ENCODE measurements at regions not wholly inside any gene's neighbourhood (a gene's known extent, or its start where the extent isn't known, plus 50 kb on each side); places are given as distances from the start of the nearest gene placed in this dataset.

DNA sequence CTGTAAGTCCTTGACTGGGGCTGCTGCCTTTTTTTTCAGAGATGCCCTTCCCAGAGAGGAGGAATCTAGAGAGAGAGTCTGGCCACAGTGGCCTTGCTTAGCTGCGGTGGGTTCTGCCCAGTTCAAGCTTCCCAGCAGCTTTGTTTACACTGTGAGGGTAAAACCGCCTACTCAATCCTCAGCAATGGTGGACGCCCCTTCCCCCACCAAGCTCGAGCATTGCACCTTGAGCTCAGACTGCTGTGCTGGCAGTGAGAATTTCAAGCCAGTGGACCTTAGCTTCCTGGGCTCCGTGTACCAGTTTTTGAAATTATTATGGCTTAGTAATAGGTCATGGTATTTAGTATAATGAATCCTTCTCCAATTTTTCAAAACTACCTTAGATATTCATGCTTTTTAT, 395.4 kb downstream of the NPIPA7 start:
- TF ChIP-seq HNF4A (conservative IDR thresholded peaks at IDR 0.05) (no peak), TAF1 (conservative IDR thresholded peaks at IDR 0.05) (no peak), RAD21 (IDR thresholded peaks at IDR 0.05) (no peak), HNF4G (IDR thresholded peaks at IDR 0.05) (no peak), EGR1 (IDR thresholded peaks at IDR 0.05; ENCODE audit: low read depth in 2 of 2) (no peak), FOXA2 (IDR thresholded peaks at IDR 0.05) (no peak), GABPA (IDR thresholded peaks at IDR 0.05 in 1 of 2, conservative IDR thresholded peaks at IDR 0.05 in 1 of 2) (no peak)
- TF ChIP-seq, protein P1, sequence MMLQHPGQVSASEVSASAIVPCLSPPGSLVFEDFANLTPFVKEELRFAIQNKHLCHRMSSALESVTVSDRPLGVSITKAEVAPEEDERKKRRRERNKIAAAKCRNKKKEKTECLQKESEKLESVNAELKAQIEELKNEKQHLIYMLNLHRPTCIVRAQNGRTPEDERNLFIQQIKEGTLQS (IDR thresholded peaks at IDR 0.05) = no peak
- TF ChIP-seq, protein P2, sequence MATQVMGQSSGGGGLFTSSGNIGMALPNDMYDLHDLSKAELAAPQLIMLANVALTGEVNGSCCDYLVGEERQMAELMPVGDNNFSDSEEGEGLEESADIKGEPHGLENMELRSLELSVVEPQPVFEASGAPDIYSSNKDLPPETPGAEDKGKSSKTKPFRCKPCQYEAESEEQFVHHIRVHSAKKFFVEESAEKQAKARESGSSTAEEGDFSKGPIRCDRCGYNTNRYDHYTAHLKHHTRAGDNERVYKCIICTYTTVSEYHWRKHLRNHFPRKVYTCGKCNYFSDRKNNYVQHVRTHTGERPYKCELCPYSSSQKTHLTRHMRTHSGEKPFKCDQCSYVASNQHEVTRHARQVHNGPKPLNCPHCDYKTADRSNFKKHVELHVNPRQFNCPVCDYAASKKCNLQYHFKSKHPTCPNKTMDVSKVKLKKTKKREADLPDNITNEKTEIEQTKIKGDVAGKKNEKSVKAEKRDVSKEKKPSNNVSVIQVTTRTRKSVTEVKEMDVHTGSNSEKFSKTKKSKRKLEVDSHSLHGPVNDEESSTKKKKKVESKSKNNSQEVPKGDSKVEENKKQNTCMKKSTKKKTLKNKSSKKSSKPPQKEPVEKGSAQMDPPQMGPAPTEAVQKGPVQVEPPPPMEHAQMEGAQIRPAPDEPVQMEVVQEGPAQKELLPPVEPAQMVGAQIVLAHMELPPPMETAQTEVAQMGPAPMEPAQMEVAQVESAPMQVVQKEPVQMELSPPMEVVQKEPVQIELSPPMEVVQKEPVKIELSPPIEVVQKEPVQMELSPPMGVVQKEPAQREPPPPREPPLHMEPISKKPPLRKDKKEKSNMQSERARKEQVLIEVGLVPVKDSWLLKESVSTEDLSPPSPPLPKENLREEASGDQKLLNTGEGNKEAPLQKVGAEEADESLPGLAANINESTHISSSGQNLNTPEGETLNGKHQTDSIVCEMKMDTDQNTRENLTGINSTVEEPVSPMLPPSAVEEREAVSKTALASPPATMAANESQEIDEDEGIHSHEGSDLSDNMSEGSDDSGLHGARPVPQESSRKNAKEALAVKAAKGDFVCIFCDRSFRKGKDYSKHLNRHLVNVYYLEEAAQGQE (IDR thresholded peaks at IDR 0.05) = no peak
- TF ChIP-seq, protein P3, sequence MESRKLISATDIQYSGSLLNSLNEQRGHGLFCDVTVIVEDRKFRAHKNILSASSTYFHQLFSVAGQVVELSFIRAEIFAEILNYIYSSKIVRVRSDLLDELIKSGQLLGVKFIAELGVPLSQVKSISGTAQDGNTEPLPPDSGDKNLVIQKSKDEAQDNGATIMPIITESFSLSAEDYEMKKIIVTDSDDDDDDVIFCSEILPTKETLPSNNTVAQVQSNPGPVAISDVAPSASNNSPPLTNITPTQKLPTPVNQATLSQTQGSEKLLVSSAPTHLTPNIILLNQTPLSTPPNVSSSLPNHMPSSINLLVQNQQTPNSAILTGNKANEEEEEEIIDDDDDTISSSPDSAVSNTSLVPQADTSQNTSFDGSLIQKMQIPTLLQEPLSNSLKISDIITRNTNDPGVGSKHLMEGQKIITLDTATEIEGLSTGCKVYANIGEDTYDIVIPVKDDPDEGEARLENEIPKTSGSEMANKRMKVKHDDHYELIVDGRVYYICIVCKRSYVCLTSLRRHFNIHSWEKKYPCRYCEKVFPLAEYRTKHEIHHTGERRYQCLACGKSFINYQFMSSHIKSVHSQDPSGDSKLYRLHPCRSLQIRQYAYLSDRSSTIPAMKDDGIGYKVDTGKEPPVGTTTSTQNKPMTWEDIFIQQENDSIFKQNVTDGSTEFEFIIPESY (IDR thresholded peaks at IDR 0.05) = no peak
- TF ChIP-seq, protein P4, sequence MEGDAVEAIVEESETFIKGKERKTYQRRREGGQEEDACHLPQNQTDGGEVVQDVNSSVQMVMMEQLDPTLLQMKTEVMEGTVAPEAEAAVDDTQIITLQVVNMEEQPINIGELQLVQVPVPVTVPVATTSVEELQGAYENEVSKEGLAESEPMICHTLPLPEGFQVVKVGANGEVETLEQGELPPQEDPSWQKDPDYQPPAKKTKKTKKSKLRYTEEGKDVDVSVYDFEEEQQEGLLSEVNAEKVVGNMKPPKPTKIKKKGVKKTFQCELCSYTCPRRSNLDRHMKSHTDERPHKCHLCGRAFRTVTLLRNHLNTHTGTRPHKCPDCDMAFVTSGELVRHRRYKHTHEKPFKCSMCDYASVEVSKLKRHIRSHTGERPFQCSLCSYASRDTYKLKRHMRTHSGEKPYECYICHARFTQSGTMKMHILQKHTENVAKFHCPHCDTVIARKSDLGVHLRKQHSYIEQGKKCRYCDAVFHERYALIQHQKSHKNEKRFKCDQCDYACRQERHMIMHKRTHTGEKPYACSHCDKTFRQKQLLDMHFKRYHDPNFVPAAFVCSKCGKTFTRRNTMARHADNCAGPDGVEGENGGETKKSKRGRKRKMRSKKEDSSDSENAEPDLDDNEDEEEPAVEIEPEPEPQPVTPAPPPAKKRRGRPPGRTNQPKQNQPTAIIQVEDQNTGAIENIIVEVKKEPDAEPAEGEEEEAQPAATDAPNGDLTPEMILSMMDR (IDR thresholded peaks at IDR 0.05; ENCODE audit: low read depth, low read length, missing input control) = no peak
- 27% methylated on average over 5 of the region's 5 CpGs for WGBS
- no peaks in the 10 kb centered on the region for H3K4me1 ChIP-seq (ENCODE audit: control insufficient read depth in 4 of 4, insufficient read depth in 4 of 4, low read length in 3 of 4)
- H3K4me3 ChIP-seq (ENCODE audit: low read depth in 1 of 3, low read length in 3 of 3) = no peak overlapping the region
- H3K9me3 ChIP-seq (ENCODE audit: control insufficient read depth in 4 of 4, low read length in 3 of 4) = no peaks in the 10 kb centered on the region
- H3K27me3 ChIP-seq (ENCODE audit: control insufficient read depth in 4 of 4, insufficient read depth in 4 of 4, low read length in 3 of 4) = no peaks in the 10 kb centered on the region
- no peak overlapping the region for H3K9ac ChIP-seq (ENCODE audit: low read depth in 1 of 2, low read length in 2 of 2)
- no peaks in the 10 kb centered on the region for H3K36me3 ChIP-seq (ENCODE audit: control insufficient read depth in 4 of 4, insufficient read depth in 3 of 4, low read depth in 1 of 4, low read length in 3 of 4)
- H3K27ac ChIP-seq (ENCODE audit: low read depth in 1 of 2, low read length in 2 of 2) = no peak overlapping the region
- no peak for DNase-seq (ENCODE audit: low spot score)

DNA sequence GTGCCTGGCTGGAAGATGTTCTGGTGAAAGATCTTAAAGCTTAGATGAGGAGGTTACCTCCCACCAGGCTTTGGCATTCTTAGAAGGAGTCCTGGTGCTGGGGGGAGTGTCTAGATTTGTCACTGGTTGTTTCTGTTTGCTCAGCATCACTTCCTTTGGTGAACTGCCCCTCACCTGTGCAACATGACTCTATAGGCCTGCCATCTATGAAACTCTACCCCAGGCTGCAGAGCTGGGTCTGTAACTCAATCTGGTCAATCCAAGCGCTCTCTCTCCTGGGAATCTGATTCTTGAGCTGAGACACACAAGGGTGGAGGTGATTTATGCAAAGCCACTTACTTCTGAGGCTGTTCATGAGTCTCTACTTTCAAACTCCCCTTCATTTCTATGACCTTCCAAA, 399.4 kb downstream of the NPIPA7 start:
- no peak overlapping the region for H3K27ac ChIP-seq (ENCODE audit: low read depth in 1 of 2, low read length in 2 of 2)
- H3K27me3 ChIP-seq (ENCODE audit: control insufficient read depth in 4 of 4, insufficient read depth in 4 of 4, low read length in 3 of 4) = no peaks in the 10 kb centered on the region
- H3K4me3 ChIP-seq (ENCODE audit: low read depth in 1 of 3, low read length in 3 of 3) = no peak overlapping the region
- DNase-seq (ENCODE audit: low spot score) = no peak
- no peaks in the 10 kb centered on the region for H3K4me1 ChIP-seq (ENCODE audit: control insufficient read depth in 4 of 4, insufficient read depth in 4 of 4, low read length in 3 of 4)
- WGBS = 66% methylated on average over 1 of the region's 1 CpG
- no peak for TF ChIP-seq FOXA2 (IDR thresholded peaks at IDR 0.05)
- TF ChIP-seq, protein P2 (IDR thresholded peaks at IDR 0.05) = no peak
- TF ChIP-seq TAF1 (conservative IDR thresholded peaks at IDR 0.05) = no peak
- TF ChIP-seq, protein P5, sequence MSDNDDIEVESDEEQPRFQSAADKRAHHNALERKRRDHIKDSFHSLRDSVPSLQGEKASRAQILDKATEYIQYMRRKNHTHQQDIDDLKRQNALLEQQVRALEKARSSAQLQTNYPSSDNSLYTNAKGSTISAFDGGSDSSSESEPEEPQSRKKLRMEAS (IDR thresholded peaks at IDR 0.05) = no peak
- no peak for TF ChIP-seq FOXA1 (IDR thresholded peaks at IDR 0.05)
- TF ChIP-seq SP1 (IDR thresholded peaks at IDR 0.05) = no peak
- TF ChIP-seq, protein P4 (IDR thresholded peaks at IDR 0.05; ENCODE audit: low read depth, low read length, missing input control) = no peak
- TF ChIP-seq HNF4G (IDR thresholded peaks at IDR 0.05) = no peak
- TF ChIP-seq, protein P1 (IDR thresholded peaks at IDR 0.05) = no peak
- TF ChIP-seq HNF4A (conservative IDR thresholded peaks at IDR 0.05) = no peak
- H3K9me3 ChIP-seq (ENCODE audit: control insufficient read depth in 4 of 4, low read length in 3 of 4) = no peaks in the 10 kb centered on the region
- H3K36me3 ChIP-seq (ENCODE audit: control insufficient read depth in 4 of 4, insufficient read depth in 3 of 4, low read depth in 1 of 4, low read length in 3 of 4) = no peaks in the 10 kb centered on the region
- no peak overlapping the region for H3K9ac ChIP-seq (ENCODE audit: low read depth in 1 of 2, low read length in 2 of 2)

All from liver (tissue), 8 donors.